Activated CD4-positive, CD25-positive, alpha-beta regulatory T cell (primary cell): ENCODE measurements at regions not wholly inside any gene's neighbourhood (a gene's known extent, or its start where the extent isn't known, plus 50 kb on each side); places are given as distances from the start of the nearest gene placed in this dataset.
"Not testable (repeated sequence)": the region's sequence is repeated elsewhere in the genome, so short reads cannot be mapped to it uniquely, and the experiment has no call there.

Experiments
- DNase-seq, 4 experiments: peaks; one replicate each; lab custom pipeline; 2025; lab: John Stamatoyannopoulos, UW

GRCh38 chr12:127767656-127768055 lies 499.3 kb upstream of the TMEM132C start:
- DNase-seq = no peak

GRCh38 chr12:127770118-127770517 lies 496.9 kb upstream of the TMEM132C start:
- no peak for DNase-seq

- DNase-seq = no peak
Measured at GRCh38 chr12:127771546-127771945, 495.4 kb upstream of the TMEM132C start.

GRCh38 chr12:127773520-127773919 lies 493.4 kb upstream of the TMEM132C start:
- no peak for DNase-seq

- DNase-seq = no peak
Measured at GRCh38 chr12:127774828-127775227, 492.1 kb upstream of the TMEM132C start.

GRCh38 chr12:127779301-127780045 lies 487.5 kb upstream of the TMEM132C start:
- DNase-seq = no peak

GRCh38 chr12:127780881-127781280 lies 486.1 kb upstream of the TMEM132C start:
- DNase-seq = no peak

- no peak for DNase-seq
Measured at GRCh38 chr12:127781336-127781735, 485.6 kb upstream of the TMEM132C start.

- no peak for DNase-seq
Measured at GRCh38 chr12:127785540-127785939, 481.4 kb upstream of the TMEM132C start.

- no peak for DNase-seq
Measured at GRCh38 chr12:127785986-127786590, 480.9 kb upstream of the TMEM132C start.

- DNase-seq = no peak
Measured at GRCh38 chr12:127787544-127787943, 479.4 kb upstream of the TMEM132C start.

- DNase-seq = no peak
Measured at GRCh38 chr12:127790376-127790775, 476.6 kb upstream of the TMEM132C start.

- DNase-seq = no peak
Measured at GRCh38 chr12:127791217-127791616, 475.8 kb upstream of the TMEM132C start.

- no peak for DNase-seq
Measured at GRCh38 chr12:127797918-127798317, 469.1 kb upstream of the TMEM132C start.

- no peak for DNase-seq
Measured at GRCh38 chr12:127802271-127802670, 464.7 kb upstream of the TMEM132C start.

- no peak for DNase-seq
Measured at GRCh38 chr12:127803545-127803944, 463.4 kb upstream of the TMEM132C start.

GRCh38 chr12:127809275-127809674 lies 457.7 kb upstream of the TMEM132C start:
- no peak for DNase-seq

- no peak for DNase-seq
Measured at GRCh38 chr12:127810041-127810440, 456.9 kb upstream of the TMEM132C start.

GRCh38 chr12:127810459-127810858 lies 456.5 kb upstream of the TMEM132C start:
- DNase-seq = not testable (repeated sequence)

- DNase-seq = no peak
Measured at GRCh38 chr12:127811988-127812387, 455.0 kb upstream of the TMEM132C start.

GRCh38 chr12:127813147-127813546 lies 453.8 kb upstream of the TMEM132C start:
- DNase-seq = no peak

- no peak for DNase-seq
Measured at GRCh38 chr12:127819056-127819455, 447.9 kb upstream of the TMEM132C start.

- no peak for DNase-seq
Measured at GRCh38 chr12:127820271-127820670, 446.7 kb upstream of the TMEM132C start.

- DNase-seq = no peak
Measured at GRCh38 chr12:127820846-127821245, 446.1 kb upstream of the TMEM132C start.
